GM19463 (cell line): ENCODE measurements at regions not wholly inside any gene's neighbourhood (a gene's known extent, or its start where the extent isn't known, plus 50 kb on each side); places are given as distances from the start of the nearest gene placed in this dataset.
"Not testable (repeated sequence)": the region's sequence is repeated elsewhere in the genome, so short reads cannot be mapped to it uniquely, and the experiment has no call there.

ENCODE experiments used
- ATAC-seq: cut with Tn5 transposase; IDR thresholded peaks from one replicate; pipeline ENCODE4 v1.9.1; 2021; ENCODE audit warnings: mild to moderate bottlenecking, moderate library complexity; ENCODE audit not compliant: unreplicated experiment

DNA sequence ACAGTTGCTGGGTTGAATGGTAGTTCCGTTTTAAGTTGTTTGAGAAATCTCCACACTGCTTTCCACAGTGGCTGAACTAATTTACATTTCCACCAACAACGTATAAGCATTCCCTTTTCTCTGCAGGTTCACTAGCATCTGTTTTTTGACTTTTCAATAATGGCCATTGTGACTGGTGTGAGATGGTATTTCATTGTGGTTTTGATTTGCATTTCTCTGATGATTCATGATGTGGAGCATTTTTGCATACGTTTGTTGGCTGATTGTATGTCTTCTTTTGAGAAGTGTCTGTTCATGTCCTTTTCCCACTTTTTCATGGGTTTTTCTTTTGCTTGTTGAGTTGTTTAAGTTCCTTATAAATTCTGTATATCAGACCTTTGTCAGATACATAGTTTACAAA is 150.2 kb upstream of the MAP3K1 start:
- not testable (repeated sequence) for ATAC-seq

GRCh38 chr5:56664025-56664424 is 151.3 kb upstream of the MAP3K1 start:
- no peak for ATAC-seq

DNA sequence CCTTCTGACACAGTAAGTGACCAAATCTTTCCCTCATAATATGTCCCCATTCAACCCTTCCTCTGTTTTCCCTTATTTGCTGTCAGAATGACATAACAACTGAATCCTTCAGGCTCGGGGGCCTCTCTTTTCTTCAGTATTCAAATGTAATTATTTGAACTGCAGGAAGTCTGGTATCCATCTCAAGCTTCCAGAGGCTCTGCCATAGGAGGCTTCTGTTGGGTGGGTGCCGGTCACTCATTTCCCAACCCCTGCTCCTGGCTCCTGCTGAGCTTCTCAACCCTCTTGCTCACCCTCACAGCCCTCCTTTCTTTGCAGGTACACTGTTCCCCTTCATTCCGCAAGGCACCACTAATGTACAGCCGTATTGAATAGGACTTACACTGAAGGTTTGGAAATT is 151.8 kb upstream of the MAP3K1 start:
- no peak for ATAC-seq

DNA sequence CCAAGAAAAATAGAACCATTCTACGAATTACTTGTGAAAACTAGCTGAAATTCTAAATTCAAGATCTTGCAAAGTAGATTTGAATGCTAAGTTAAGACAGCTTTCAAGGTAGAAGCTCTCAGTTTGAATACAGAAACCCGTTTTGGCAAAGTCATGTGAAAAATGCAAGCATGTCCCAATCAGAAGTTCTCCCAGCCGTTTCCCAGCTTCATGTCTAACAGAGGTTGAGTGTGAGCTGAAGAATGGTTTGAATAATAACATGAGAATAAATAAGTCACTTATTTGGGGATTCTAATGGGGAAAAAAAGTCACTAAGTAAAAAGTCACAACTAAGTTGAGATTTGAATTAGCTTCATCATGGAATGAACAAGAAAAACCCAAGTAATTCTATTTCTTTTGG is 152.5 kb upstream of the MAP3K1 start:
- ATAC-seq, result no peak

GRCh38 chr5:56659971-56660370 is 155.4 kb upstream of the MAP3K1 start:
- no peak for ATAC-seq

- ATAC-seq, result peak; percentile 77
These were observed 156.4 kb upstream of the MAP3K1 start for GRCh38 chr5:56658972-56659371.

GRCh38 chr5:56656846-56657726 is 158.3 kb upstream of the MAP3K1 start:
- ATAC-seq, result no peak

GRCh38 chr5:56651893-56652292 is 163.5 kb upstream of the MAP3K1 start:
- no peak for ATAC-seq

GRCh38 chr5:56650386-56650785 is 165.0 kb upstream of the MAP3K1 start:
- no peak for ATAC-seq

GRCh38 chr5:56649569-56649968 is 165.8 kb upstream of the MAP3K1 start:
- no peak for ATAC-seq

GRCh38 chr5:56648460-56649034 is 166.8 kb upstream of the MAP3K1 start:
- no peak for ATAC-seq

DNA sequence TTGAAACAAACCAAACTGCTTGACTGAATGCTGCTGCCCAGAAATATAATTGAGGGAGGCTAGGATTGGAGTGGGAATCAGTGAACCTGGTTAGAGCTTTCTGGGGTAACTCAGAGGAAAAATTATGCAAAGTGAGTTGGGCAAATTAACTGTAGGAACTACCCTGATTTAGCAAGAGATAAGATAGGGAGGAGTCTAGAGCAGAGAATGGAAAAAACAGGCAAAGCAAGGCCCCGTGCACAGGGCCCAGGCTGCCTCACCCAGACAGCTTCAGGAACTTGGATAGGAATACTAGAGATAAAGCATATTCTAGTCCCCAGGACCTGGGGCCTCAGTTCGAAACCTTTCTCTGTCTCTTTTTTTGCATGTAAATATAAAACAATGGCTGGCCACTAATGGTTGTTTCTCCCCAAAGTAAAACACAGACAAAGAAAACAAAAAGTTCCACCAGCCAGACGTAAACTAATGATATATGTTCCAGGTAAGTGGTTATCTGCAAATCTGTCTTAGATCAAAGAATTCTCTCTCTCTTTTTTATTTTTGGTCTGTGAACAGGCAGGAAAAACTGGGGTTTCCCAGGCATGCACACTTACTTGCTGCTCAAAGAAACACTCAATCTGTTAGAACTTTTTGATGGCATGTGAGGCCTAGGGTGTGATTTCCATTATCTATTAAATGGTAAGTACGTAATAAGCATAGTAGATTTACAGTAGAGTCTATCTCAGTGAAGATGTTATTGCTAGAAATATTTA is 168.1 kb upstream of the MAP3K1 start:
- ATAC-seq, result no peak

DNA sequence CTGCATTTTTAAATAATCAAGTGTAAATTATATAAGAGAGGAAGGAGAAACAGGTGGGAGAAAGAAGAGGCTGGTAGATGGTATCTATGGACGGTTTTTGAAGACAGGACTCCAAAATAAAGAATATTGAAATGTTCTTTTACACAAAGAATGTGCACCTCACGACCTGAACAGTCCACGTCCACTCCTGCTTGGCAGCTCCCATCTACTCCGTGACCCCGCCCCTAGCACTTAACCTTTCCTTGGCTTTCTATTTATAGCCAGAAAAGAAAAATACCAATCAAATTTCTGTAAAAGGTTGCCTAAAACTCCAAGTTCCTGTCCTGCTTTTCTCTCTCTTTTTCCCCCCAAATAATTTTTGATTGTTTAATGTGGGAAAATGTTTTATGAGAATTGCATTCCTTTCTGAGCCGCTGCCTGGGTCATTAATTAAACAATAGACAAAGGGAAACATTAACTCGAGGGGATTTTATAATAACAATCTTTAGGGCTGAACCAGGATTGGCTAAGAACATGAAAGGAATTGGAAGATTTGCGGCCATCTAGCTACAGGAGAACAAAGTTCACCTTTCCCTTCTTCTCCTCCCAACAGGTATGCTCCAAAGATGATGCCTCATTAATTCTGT is 173.6 kb upstream of the MAP3K1 start:
- ATAC-seq, result no peak

GRCh38 chr5:56640763-56641406 is 174.5 kb upstream of the MAP3K1 start:
- ATAC-seq, result peak; percentile 86

- no peak for ATAC-seq
These were observed 175.9 kb upstream of the MAP3K1 start for GRCh38 chr5:56639476-56639875.

GRCh38 chr5:56638768-56639238 is 176.5 kb upstream of the MAP3K1 start:
- no peak for ATAC-seq

- ATAC-seq, result no peak
These were observed 177.2 kb upstream of the MAP3K1 start for GRCh38 chr5:56638061-56638621.

- ATAC-seq, result no peak
These were observed 177.9 kb upstream of the MAP3K1 start for GRCh38 chr5:56637321-56637920.

DNA sequence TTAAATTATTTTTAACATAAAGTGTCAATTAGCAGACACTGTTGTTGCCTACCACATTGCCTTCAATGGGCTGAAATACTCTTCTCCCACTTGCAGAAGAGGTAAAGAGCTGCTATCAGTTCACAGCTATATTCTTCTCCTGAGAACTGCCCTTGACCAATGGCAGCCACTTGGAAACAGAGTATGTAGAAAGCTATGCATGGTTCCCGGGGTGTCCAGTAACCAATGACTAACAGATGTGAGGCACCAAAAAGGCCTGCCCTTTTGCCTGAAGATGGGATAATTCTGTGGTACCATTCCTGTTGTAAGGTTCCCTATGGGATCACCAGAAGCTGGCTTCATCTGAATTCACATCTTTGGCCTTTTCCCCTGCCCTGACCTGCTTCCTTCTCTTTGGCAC is 181.4 kb upstream of the MAP3K1 start:
- ATAC-seq, result no peak

GRCh38 chr5:56632939-56633338 is 182.4 kb upstream of the MAP3K1 start:
- no peak for ATAC-seq
